DOHH2 (cell line): ENCODE measurements at regions not wholly inside any gene's neighbourhood (a gene's known extent, or its start where the extent isn't known, plus 50 kb on each side); places are given as distances from the start of the nearest gene placed in this dataset.

Experiments used
- H3F3A ChIP-seq: fragments of 200-600 bp; sonication (generic), shearing (Covaris generic); 2 replicates; pipeline ENCODE4 v1.6.0; 2016; ENCODE audit warnings: antibody characterized with exemption, mild to moderate bottlenecking; ENCODE audit not compliant: control insufficient read depth, insufficient read depth
- H3K27ac ChIP-seq: fragments of 200-600 bp; sonication (generic); 2 replicates; pipeline ENCODE4 v1.5.1; 2014; ENCODE audit warnings: low read depth, mild to moderate bottlenecking, low read length, moderate library complexity
- H3K27me3 ChIP-seq: fragments of 200-600 bp; sonication (generic); 2 replicates; pipeline ENCODE4 v1.6.1; 2014; ENCODE audit warnings: mild to moderate bottlenecking, low read length, mixed read lengths; ENCODE audit not compliant: control insufficient read depth
- H3K36me3 ChIP-seq: fragments of 200-600 bp; sonication (generic); 2 replicates; pipeline ENCODE4 v1.6.1; 2014; ENCODE audit warnings: mild to moderate bottlenecking, low read length, moderate library complexity, mixed read lengths; ENCODE audit not compliant: control insufficient read depth
- H3K4me1 ChIP-seq: fragments of 200-600 bp; sonication (generic); 2 replicates; pipeline ENCODE4 v1.6.1; 2014; ENCODE audit warnings: mild to moderate bottlenecking, low read length, mixed read lengths; ENCODE audit not compliant: control insufficient read depth
- H3K4me2 ChIP-seq: fragments of 200-600 bp; sonication (generic); 2 replicates; pipeline ENCODE4 v1.6.0; 2014; ENCODE audit warnings: mild to moderate bottlenecking, low read length, moderate library complexity
- H3K4me3 ChIP-seq: fragments of 200-600 bp; sonication (generic); 2 replicates; pipeline ENCODE4 v1.5.1; 2014; ENCODE audit warnings: mild to moderate bottlenecking, low read length, mixed read lengths
- H3K79me2 ChIP-seq: fragments of 200-600 bp; sonication (generic); 2 replicates; pipeline ENCODE4 v1.6.1; 2014; ENCODE audit warnings: mild to moderate bottlenecking, low read length, mixed read lengths; ENCODE audit not compliant: control insufficient read depth
- H3K9me2 ChIP-seq: fragments of 200-600 bp; sonication (generic); replicated peaks from 2 replicates; pipeline ENCODE4 v1.6.1; 2014; ENCODE audit warnings: mild to moderate bottlenecking, low read length, mixed read lengths; ENCODE audit not compliant: control insufficient read depth
- H3K9me3 ChIP-seq: fragments of 200-600 bp; sonication (generic); 2 replicates; pipeline ENCODE4 v1.6.1; 2014; ENCODE audit warnings: antibody characterized with exemption, low read length, mixed read lengths; ENCODE audit not compliant: control insufficient read depth, insufficient read depth
- H4K20me1 ChIP-seq: fragments of 200-600 bp; sonication (generic); 2 replicates; pipeline ENCODE4 v1.6.0; 2014; ENCODE audit warnings: low read depth, mild to moderate bottlenecking, antibody characterized with exemption, low read length, moderate library complexity; ENCODE audit not compliant: control insufficient read depth, insufficient read depth
- CTCF ChIP-seq: fragments of 200-600 bp; sonication (generic); IDR thresholded peaks from one replicate; pipeline ENCODE4 v1.5.1; 2014; ENCODE audit warnings: antibody characterized with exemption, mild to moderate bottlenecking, low read depth, low read length; ENCODE audit not compliant: poor library complexity, severe bottlenecking
- EZH2phosphoT487 ChIP-seq: fragments of 200-600 bp; sonication (generic); IDR thresholded peaks from 2 replicates; pipeline ENCODE4 v1.6.1; 2017; ENCODE audit warnings: borderline replicate concordance, mild to moderate bottlenecking, antibody characterized with exemption, low read length, moderate library complexity, mixed read lengths

- no peak overlapping the region for H3K27ac ChIP-seq
- no peaks in the 10 kb centered on the region for H3K27me3 ChIP-seq
- no peaks in the 10 kb centered on the region for H3F3A ChIP-seq
- no peak overlapping the region for H3K4me2 ChIP-seq
- no peak for TF ChIP-seq EZH2phosphoT487
- TF ChIP-seq CTCF: no peak
- peaks cover 14% of the 10 kb centered on the region for H3K4me1 ChIP-seq
- no peaks in the 10 kb centered on the region for H3K79me2 ChIP-seq
- H3K36me3 ChIP-seq: no peaks in the 10 kb centered on the region
- no peaks in the 10 kb centered on the region for H4K20me1 ChIP-seq
- H3K9me2 ChIP-seq: no peaks in the 10 kb centered on the region
- H3K9me3 ChIP-seq: no peaks in the 10 kb centered on the region
- no peak overlapping the region for H3K4me3 ChIP-seq
Observed at GRCh38 chr2:195602687-195603086, 54.3 kb upstream of the SLC39A10 start.

GRCh38 chr2:195601361-195601760 is 55.7 kb upstream of the SLC39A10 start:
- no peaks in the 10 kb centered on the region for H3K9me2 ChIP-seq
- no peaks in the 10 kb centered on the region for H3K9me3 ChIP-seq
- TF ChIP-seq EZH2phosphoT487 (no peak), CTCF (no peak)
- H3K36me3 ChIP-seq: no peaks in the 10 kb centered on the region
- peaks cover 14% of the 10 kb centered on the region for H3K4me1 ChIP-seq
- no peaks in the 10 kb centered on the region for H4K20me1 ChIP-seq
- H3K4me2 ChIP-seq: no peak overlapping the region
- H3F3A ChIP-seq: no peaks in the 10 kb centered on the region
- no peak overlapping the region for H3K27ac ChIP-seq
- no peak overlapping the region for H3K4me3 ChIP-seq
- no peaks in the 10 kb centered on the region for H3K27me3 ChIP-seq
- H3K79me2 ChIP-seq: no peaks in the 10 kb centered on the region

GRCh38 chr2:195600778-195601177 is 56.2 kb upstream of the SLC39A10 start:
- no peaks in the 10 kb centered on the region for H4K20me1 ChIP-seq
- no peaks in the 10 kb centered on the region for H3K79me2 ChIP-seq
- no peak overlapping the region for H3K4me3 ChIP-seq
- peaks cover 14% of the 10 kb centered on the region for H3K4me1 ChIP-seq
- no peaks in the 10 kb centered on the region for H3K36me3 ChIP-seq
- H3K9me2 ChIP-seq: no peaks in the 10 kb centered on the region
- no peaks in the 10 kb centered on the region for H3K27me3 ChIP-seq
- H3F3A ChIP-seq: no peaks in the 10 kb centered on the region
- no peaks in the 10 kb centered on the region for H3K9me3 ChIP-seq
- TF ChIP-seq CTCF (no peak), EZH2phosphoT487 (no peak)
- no peak overlapping the region for H3K4me2 ChIP-seq
- H3K27ac ChIP-seq: no peak overlapping the region

GRCh38 chr2:195596840-195597239 is 60.2 kb upstream of the SLC39A10 start:
- Histone ChIP-seq H3K36me3 (no peaks in the 10 kb centered on the region), H3K4me1 (no peaks in the 10 kb centered on the region), H3K9me3 (no peaks in the 10 kb centered on the region), H4K20me1 (no peaks in the 10 kb centered on the region), H3K27me3 (no peaks in the 10 kb centered on the region), H3K27ac (no peak overlapping the region), H3K79me2 (no peaks in the 10 kb centered on the region), H3K4me3 (no peak overlapping the region), H3F3A (no peaks in the 10 kb centered on the region), H3K9me2 (no peaks in the 10 kb centered on the region), H3K4me2 (no peak overlapping the region)
- TF ChIP-seq EZH2phosphoT487 (no peak), CTCF (no peak)
